ENCODE measurements at regions not wholly inside any gene's neighbourhood (a gene's known extent, or its start where the extent isn't known, plus 50 kb on each side); places are given as distances from the start of the nearest gene placed in this dataset.

DNA sequence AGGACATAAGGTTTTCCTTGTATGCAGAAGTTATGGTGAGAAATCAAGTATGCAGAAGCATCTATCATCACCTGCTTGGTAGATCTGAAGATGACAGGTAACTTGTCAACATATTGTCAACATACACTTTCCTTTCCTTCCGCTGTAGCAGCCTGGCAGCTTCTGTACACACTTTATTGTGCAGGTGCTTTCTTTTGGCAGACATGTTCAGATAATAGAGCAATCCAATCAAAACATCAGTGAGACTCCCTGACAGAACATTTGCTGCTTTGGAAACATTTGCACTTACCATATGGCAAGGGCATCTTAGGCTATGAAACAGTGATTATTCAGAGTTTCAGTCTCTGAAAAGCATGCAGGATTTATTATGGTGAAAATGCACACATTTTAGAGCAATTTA is 161.1 kb upstream of the CDH12 start:
- TF ChIP-seq, protein P1, sequence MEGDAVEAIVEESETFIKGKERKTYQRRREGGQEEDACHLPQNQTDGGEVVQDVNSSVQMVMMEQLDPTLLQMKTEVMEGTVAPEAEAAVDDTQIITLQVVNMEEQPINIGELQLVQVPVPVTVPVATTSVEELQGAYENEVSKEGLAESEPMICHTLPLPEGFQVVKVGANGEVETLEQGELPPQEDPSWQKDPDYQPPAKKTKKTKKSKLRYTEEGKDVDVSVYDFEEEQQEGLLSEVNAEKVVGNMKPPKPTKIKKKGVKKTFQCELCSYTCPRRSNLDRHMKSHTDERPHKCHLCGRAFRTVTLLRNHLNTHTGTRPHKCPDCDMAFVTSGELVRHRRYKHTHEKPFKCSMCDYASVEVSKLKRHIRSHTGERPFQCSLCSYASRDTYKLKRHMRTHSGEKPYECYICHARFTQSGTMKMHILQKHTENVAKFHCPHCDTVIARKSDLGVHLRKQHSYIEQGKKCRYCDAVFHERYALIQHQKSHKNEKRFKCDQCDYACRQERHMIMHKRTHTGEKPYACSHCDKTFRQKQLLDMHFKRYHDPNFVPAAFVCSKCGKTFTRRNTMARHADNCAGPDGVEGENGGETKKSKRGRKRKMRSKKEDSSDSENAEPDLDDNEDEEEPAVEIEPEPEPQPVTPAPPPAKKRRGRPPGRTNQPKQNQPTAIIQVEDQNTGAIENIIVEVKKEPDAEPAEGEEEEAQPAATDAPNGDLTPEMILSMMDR (conservative IDR thresholded peaks at IDR 0.05): no peak
- TF ChIP-seq ZFX (IDR thresholded peaks at IDR 0.05): no peak
